HEK293T (cell line): ENCODE measurements at regions not wholly inside any gene's neighbourhood (a gene's known extent, or its start where the extent isn't known, plus 50 kb on each side); places are given as distances from the start of the nearest gene placed in this dataset.

Experiments
- CTCF ChIA-PET: fragments of 350-600 bp; formaldehyde crosslinking; extraction: SDS; loops from one replicate; lab custom pipeline; 2021; ENCODE audit warnings: antibody characterized with exemption, inconsistent platforms; lab: Yijun Ruan, JAX
- POLR2A ChIA-PET: fragments of 350-600 bp; formaldehyde crosslinking; extraction: SDS; loops from one replicate; lab custom pipeline; 2020; ENCODE audit warnings: antibody characterized with exemption, inconsistent platforms; lab: Yijun Ruan, JAX
- DNase-seq: peaks from one replicate; pipeline ENCODE4 v3.0.0; 2012; ENCODE audit warnings: mixed read lengths; ENCODE audit errors: extremely low spot score
- ARNT ChIP-seq: fragments of 450-650 bp; IDR thresholded peaks from 2 replicates; pipeline ENCODE4 v1.6.1; 2017; ENCODE audit warnings: mild to moderate bottlenecking
- BHLHE40 ChIP-seq: fragments of 450-650 bp; IDR thresholded peaks from 2 replicates; pipeline ENCODE4 v1.6.1; 2016; ENCODE audit warnings: mild to moderate bottlenecking, moderate library complexity, borderline replicate concordance
- CTBP1 ChIP-seq: fragments of 450-650 bp; IDR thresholded peaks from 2 replicates; pipeline ENCODE4 v1.6.1; 2016; ENCODE audit warnings: borderline replicate concordance
- ELF4 ChIP-seq: fragments of 450-650 bp; IDR thresholded peaks from 2 replicates; pipeline ENCODE4 v1.6.1; 2017; ENCODE audit warnings: antibody characterized with exemption
- FOXA1 ChIP-seq: fragments of 450-650 bp; IDR thresholded peaks from 2 replicates; pipeline ENCODE4 v1.6.1; 2016; ENCODE audit warnings: mild to moderate bottlenecking
- FOXK2 ChIP-seq: fragments of 450-650 bp; IDR thresholded peaks from 2 replicates; pipeline ENCODE4 v1.6.1; 2016; ENCODE audit warnings: mild to moderate bottlenecking
- FOXM1 ChIP-seq: fragments of 450-650 bp; IDR thresholded peaks from 2 replicates; pipeline ENCODE4 v1.6.1; 2017; ENCODE audit warnings: mild to moderate bottlenecking, borderline replicate concordance
- HDGF ChIP-seq: fragments of 450-650 bp; IDR thresholded peaks from 2 replicates; pipeline ENCODE4 v1.6.1; 2017; ENCODE audit warnings: antibody characterized with exemption, borderline replicate concordance
- L3MBTL2 ChIP-seq: fragments of 450-650 bp; conservative IDR thresholded peaks from 2 replicates; pipeline ENCODE4 v1.6.1; 2016; ENCODE audit warnings: mild to moderate bottlenecking
- LEF1 ChIP-seq: fragments of 450-650 bp; IDR thresholded peaks from 2 replicates; pipeline ENCODE4 v1.6.1; 2017; ENCODE audit warnings: mild to moderate bottlenecking, borderline replicate concordance
- NFRKB ChIP-seq: fragments of 450-650 bp; IDR thresholded peaks from 2 replicates; pipeline ENCODE4 v1.6.1; 2016; ENCODE audit warnings: mild to moderate bottlenecking, moderate library complexity
- SP1 ChIP-seq: fragments of 450-650 bp; IDR thresholded peaks from 2 replicates; pipeline ENCODE4 v1.6.1; 2017
- SUZ12 ChIP-seq: fragments of 450-650 bp; IDR thresholded peaks from 2 replicates; pipeline ENCODE4 v1.6.1; 2016; ENCODE audit warnings: mild to moderate bottlenecking
- TARDBP ChIP-seq: fragments of 450-650 bp; IDR thresholded peaks from 2 replicates; pipeline ENCODE4 v1.6.1; 2016
- ZNF384 ChIP-seq: fragments of 450-650 bp; IDR thresholded peaks from 2 replicates; pipeline ENCODE4 v1.6.1; 2016
- TF ChIP-seq, protein P1 (sequence below): fragments of 450-650 bp; IDR thresholded peaks from 2 replicates; pipeline ENCODE4 v1.6.1; 2016

DNA sequence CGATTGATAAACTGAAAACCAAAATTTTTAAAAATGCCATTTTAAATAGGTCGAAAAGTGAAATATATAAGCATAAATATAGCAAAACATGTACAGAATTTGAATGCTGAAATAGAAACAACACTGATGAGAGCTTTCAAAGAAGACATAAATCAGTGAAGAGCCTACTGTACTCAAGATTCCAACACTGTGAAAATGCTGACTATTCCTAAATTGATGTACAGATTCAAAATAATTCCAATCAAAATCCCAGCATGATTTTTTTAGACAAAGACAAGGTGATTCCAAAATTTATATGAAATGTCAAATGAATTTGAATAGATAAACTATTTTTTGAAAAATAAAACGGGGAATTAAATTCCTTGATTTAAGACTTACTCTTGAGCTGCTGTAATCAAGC, 1010.4 kb downstream of the TBC1D22A start:
- TF ChIP-seq FOXA1 (no peak), SUZ12 (no peak), TARDBP (no peak), ZNF384 (no peak), L3MBTL2 (no peak), HDGF (no peak), BHLHE40 (no peak), FOXM1 (no peak), FOXK2 (no peak), ELF4 (no peak), ARNT (no peak), SP1 (no peak), NFRKB (no peak), LEF1 (no peak), CTBP1 (no peak)
- TF ChIP-seq, protein P1, sequence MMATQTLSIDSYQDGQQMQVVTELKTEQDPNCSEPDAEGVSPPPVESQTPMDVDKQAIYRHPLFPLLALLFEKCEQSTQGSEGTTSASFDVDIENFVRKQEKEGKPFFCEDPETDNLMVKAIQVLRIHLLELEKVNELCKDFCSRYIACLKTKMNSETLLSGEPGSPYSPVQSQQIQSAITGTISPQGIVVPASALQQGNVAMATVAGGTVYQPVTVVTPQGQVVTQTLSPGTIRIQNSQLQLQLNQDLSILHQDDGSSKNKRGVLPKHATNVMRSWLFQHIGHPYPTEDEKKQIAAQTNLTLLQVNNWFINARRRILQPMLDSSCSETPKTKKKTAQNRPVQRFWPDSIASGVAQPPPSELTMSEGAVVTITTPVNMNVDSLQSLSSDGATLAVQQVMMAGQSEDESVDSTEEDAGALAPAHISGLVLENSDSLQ = no peak
- CTCF ChIA-PET = no interaction called here
- no peak for DNase-seq
- POLR2A ChIA-PET = no interaction called here

DNA sequence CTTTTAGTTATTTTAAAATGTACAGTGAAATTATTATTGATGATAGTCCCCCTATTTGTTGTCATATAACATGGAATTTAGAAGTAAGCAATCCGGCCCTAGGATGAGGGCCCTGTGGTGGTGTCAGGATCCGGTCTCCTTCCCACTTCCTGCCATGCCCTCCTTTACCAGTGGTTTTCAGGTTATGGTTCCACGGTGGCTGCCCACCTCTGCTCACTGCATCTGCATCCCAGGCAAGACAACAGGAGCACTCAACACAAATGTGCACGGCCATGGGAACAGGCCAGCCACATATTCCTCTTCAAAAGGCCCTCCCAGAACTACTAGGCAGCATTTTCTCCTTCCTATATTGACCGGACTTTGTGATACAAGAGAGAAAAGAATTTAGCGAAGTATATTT, 1007.2 kb downstream of the TBC1D22A start:
- TF ChIP-seq LEF1 (no peak), SP1 (no peak), FOXK2 (no peak), CTBP1 (no peak), FOXM1 (no peak), FOXA1 (no peak), TARDBP (no peak), ARNT (no peak), L3MBTL2 (no peak), SUZ12 (no peak), ZNF384 (no peak), NFRKB (no peak), HDGF (no peak), BHLHE40 (no peak)
- TF ChIP-seq, protein P1 = no peak
- ChIA-PET POLR2A (no interaction called here), CTCF (no interaction called here)
- DNase-seq = no peak

DNA sequence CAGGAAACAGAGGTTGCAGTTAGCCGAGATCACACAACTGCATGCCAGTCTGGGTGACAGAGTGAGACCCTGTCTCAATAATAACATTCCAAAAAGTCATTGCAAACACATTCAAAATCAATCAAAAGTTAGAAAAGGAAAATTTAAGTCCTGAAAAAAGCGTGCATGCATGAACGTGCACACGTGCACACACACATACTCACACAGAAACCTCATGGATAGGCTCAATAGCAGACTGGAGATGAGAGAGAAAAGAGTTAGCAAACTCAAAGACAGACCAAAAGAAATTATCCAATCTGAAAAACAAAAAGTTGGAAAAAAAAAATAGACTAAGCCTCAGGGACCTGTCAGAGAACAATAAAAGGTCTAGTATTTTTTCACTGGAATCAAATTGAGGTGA, 1005.6 kb downstream of the TBC1D22A start:
- ChIA-PET CTCF (no interaction called here), POLR2A (no interaction called here)
- no peak for TF ChIP-seq NFRKB
- no peak for TF ChIP-seq ARNT
- TF ChIP-seq CTBP1 = no peak
- no peak for TF ChIP-seq FOXM1
- no peak for TF ChIP-seq FOXK2
- no peak for TF ChIP-seq HDGF
- TF ChIP-seq, protein P1 = no peak
- no peak for TF ChIP-seq SUZ12
- no peak for TF ChIP-seq ZNF384
- TF ChIP-seq TARDBP = no peak
- no peak for TF ChIP-seq BHLHE40
- no peak for TF ChIP-seq LEF1
- no peak for TF ChIP-seq SP1
- TF ChIP-seq L3MBTL2 = no peak
- no peak for DNase-seq

DNA sequence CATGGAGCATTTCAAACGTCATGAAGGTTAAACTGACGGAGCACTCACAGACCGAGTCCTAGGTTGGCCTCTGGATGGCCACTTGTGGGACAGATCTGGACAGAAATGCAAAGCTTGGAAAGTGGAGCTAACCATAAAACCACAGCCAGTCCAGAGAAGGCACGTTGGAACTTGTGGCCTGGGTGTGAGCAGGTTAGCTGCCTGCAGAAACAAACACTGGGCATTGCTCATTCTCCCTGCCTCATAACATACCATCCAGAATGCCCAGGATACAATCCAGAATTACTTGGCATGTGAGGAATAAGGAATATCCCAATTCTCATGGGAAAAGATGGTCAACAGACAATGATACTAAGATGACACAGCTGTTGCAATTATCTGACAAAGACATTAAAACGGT, 1005.0 kb downstream of the TBC1D22A start:
- ChIA-PET CTCF (no interaction called here), POLR2A (no interaction called here)
- TF ChIP-seq FOXK2 (no peak), HDGF (no peak)
- TF ChIP-seq, protein P1 = no peak
- no peak for DNase-seq

DNA sequence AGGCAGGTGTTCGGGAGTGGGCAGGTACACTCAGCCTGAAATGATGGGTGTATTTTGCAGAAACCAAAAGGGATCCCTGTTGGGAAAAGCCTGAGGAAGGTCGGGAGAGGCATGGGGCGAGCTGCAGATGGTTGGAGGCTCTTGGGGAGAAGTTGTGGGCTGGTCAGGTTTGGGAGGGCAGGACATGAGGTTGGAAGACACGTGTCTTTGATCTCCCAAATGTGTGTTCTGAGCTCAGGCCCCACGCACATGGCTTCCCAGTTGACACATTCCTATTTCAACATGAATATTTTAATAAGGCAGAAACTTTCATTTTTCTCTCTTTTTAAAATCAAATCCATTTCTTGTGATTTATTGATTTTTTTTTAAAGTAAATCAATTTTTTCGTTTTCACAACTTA, 1003.3 kb downstream of the TBC1D22A start:
- TF ChIP-seq SP1 = no peak
- no peak for TF ChIP-seq L3MBTL2
- no peak for TF ChIP-seq TARDBP
- no peak for TF ChIP-seq HDGF
- no peak for TF ChIP-seq ARNT
- no peak for TF ChIP-seq ZNF384
- no peak for TF ChIP-seq SUZ12
- no peak for TF ChIP-seq FOXA1
- TF ChIP-seq BHLHE40 = no peak
- TF ChIP-seq, protein P1 = no peak
- no peak for TF ChIP-seq FOXM1
- TF ChIP-seq LEF1 = no peak
- TF ChIP-seq ELF4 = no peak
- no peak for TF ChIP-seq CTBP1
- no peak for TF ChIP-seq NFRKB
- TF ChIP-seq FOXK2 = no peak
- no peak for DNase-seq
- POLR2A ChIA-PET = no interaction called here
- CTCF ChIA-PET = no interaction called here
